Endothelial cell of umbilical vein (primary cell): ENCODE measurements at regions not wholly inside any gene's neighbourhood (a gene's known extent, or its start where the extent isn't known, plus 50 kb on each side); places are given as distances from the start of the nearest gene placed in this dataset.

Source experiments
- BruUV-seq: library from RNA; stranded (reverse); fragments of 400-500 nt; replicated peaks from 2 replicates; lab custom pipeline; 2021; lab: Mats Ljungman, UMichigan
- CTCF ChIA-PET: fragments of 300-600, 350-600 bp; sonication (Branson Sonifier 250); formaldehyde crosslinking; loops from one replicate; lab custom pipeline; 2021; ENCODE audit warnings: antibody characterized with exemption, inconsistent platforms; lab: Charles Lee
- POLR2A ChIA-PET: fragments of 300-600, 350-600 bp; sonication (Branson Sonifier 250); formaldehyde crosslinking; loops from one replicate; lab custom pipeline; 2021; ENCODE audit warnings: antibody characterized with exemption, inconsistent platforms; lab: Charles Lee
- DNase-seq: peaks from one replicate; pipeline ENCODE4 v3.0.0-alpha.2; 2011; ENCODE audit warnings: low read depth, low spot score
- FAIRE-seq: peaks from 2 replicates; lab custom pipeline; 2011; peaks lifted over from hg19 to GRCh38; lab: Jason Lieb, UNC
- H2AFZ ChIP-seq: 2 replicates; pipeline ENCODE4 v1.6.0; 2012; ENCODE audit warnings: low read depth, low read length, control low read depth, inconsistent platforms
- H3K27ac ChIP-seq: 2 replicates; pipeline ENCODE4 v1.5.1; 2011; ENCODE audit warnings: low read depth, mild to moderate bottlenecking, control low read depth, low read length, moderate library complexity; ENCODE audit not compliant: insufficient read depth
- H3K27me3 ChIP-seq, 2 experiments: 2 replicates each; pipeline versions ENCODE4 v1.6.0 to v1.6.1; 2011; ENCODE audit warnings: low read length in 2 of 2, mixed read lengths in 1 of 2; ENCODE audit not compliant: control insufficient read depth in 2 of 2, insufficient read depth in 2 of 2
- H3K36me3 ChIP-seq, 2 experiments: 2 replicates in 1 of 2; 3 replicates in 1 of 2; pipeline ENCODE4 v1.5.1; 2011; ENCODE audit warnings: low read length in 2 of 2, mild to moderate bottlenecking in 1 of 2, moderate library complexity in 1 of 2; ENCODE audit not compliant: control insufficient read depth in 2 of 2, insufficient read depth in 2 of 2; ENCODE audit errors: extremely low read depth in 1 of 2
- H3K4me1 ChIP-seq: 3 replicates; pipeline ENCODE4 v1.5.1; 2011; ENCODE audit warnings: mild to moderate bottlenecking, low read length; ENCODE audit not compliant: control insufficient read depth, insufficient read depth; ENCODE audit errors: extremely low read depth
- H3K4me2 ChIP-seq: 2 replicates; pipeline ENCODE4 v1.6.1; 2011; ENCODE audit warnings: low read length, control low read depth, mixed read lengths; ENCODE audit not compliant: insufficient read depth
- H3K4me3 ChIP-seq, 3 experiments: fragments of 200-600 bp in 1 of 3; sonication (generic), shearing (Covaris generic) in 1 of 3; replicated peaks in 1 of 3; 2 replicates each; pipeline ENCODE4 v1.5.1; 2011 to 2016; ENCODE audit warnings: control low read depth in 3 of 3, low read length in 3 of 3, mild to moderate bottlenecking in 2 of 3, inconsistent platforms in 1 of 3, low read depth in 1 of 3, moderate library complexity in 1 of 3; ENCODE audit not compliant: insufficient read depth in 1 of 3
- H3K79me2 ChIP-seq: 2 replicates; pipeline ENCODE4 v1.6.0; 2012; ENCODE audit warnings: low read length, inconsistent platforms; ENCODE audit not compliant: control insufficient read depth, insufficient read depth
- H3K9ac ChIP-seq: replicated peaks from 2 replicates; pipeline ENCODE3; 2011; ENCODE audit warnings: low read length, control low read depth; ENCODE audit not compliant: insufficient read depth; ENCODE audit errors: extremely low read depth
- H3K9me1 ChIP-seq: replicated peaks from 3 replicates; pipeline ENCODE4 v1.6.0; 2011; ENCODE audit warnings: mild to moderate bottlenecking, low read length; ENCODE audit not compliant: control insufficient read depth, insufficient read depth; ENCODE audit errors: extremely low read depth
- H3K9me3 ChIP-seq: replicated peaks from 2 replicates; pipeline ENCODE4 v1.5.1; 2012; ENCODE audit warnings: low read length, inconsistent platforms; ENCODE audit not compliant: control insufficient read depth, insufficient read depth
- H4K20me1 ChIP-seq: replicated peaks from 2 replicates; pipeline ENCODE3; 2011; ENCODE audit warnings: mild to moderate bottlenecking, low read length; ENCODE audit not compliant: control insufficient read depth, insufficient read depth; ENCODE audit errors: extremely low read depth
- EZH2 ChIP-seq: IDR thresholded peaks from 2 replicates; pipeline ENCODE4 v1.6.1; 2012; ENCODE audit warnings: borderline replicate concordance, low read depth, mild to moderate bottlenecking, moderate library complexity, low read length, inconsistent platforms; ENCODE audit not compliant: severe bottlenecking
- FOS ChIP-seq: IDR thresholded peaks from 2 replicates; pipeline ENCODE4 v1.6.1; 2011; ENCODE audit warnings: mild to moderate bottlenecking, low read length, moderate library complexity, borderline replicate concordance; ENCODE audit not compliant: insufficient read depth
- GATA2 ChIP-seq: IDR thresholded peaks from 2 replicates; pipeline ENCODE4 v1.7.0; 2011; ENCODE audit warnings: low read depth, mild to moderate bottlenecking, moderate library complexity, mixed read lengths, low read length; ENCODE audit not compliant: insufficient read length, insufficient read depth
- JUN ChIP-seq: IDR thresholded peaks from 2 replicates; pipeline ENCODE4 v1.6.1; 2011; ENCODE audit warnings: borderline replicate concordance, low read depth; ENCODE audit not compliant: insufficient read length, insufficient read depth
- MYC ChIP-seq: IDR thresholded peaks from one replicate; pipeline ENCODE4 v1.6.1; 2011; ENCODE audit warnings: mild to moderate bottlenecking, low read depth, low read length
- POLR2A ChIP-seq: IDR thresholded peaks from 2 replicates; pipeline ENCODE4 v1.6.1; 2012; ENCODE audit warnings: low read depth, mild to moderate bottlenecking, control low read depth, low read length
- POLR2AphosphoS5 ChIP-seq: IDR thresholded peaks from 2 replicates; pipeline ENCODE4 v1.6.1; 2012; ENCODE audit warnings: low read depth, mild to moderate bottlenecking, control low read depth, low read length, moderate library complexity; ENCODE audit not compliant: insufficient read depth
- dilution Hi-C: fragments of 300-500 bp; cut with MboI; formaldehyde crosslinking; loops from one replicate; pipeline ENCODE4 v1.15.0; 2019; ENCODE audit warnings: low sequenced_read_pairs; ENCODE audit not compliant: extremely low pct_ligation_motif_present
- intact Hi-C: fragments of 100-400 bp; cut with micrococcal nuclease; formaldehyde crosslinking; loops from one replicate; pipeline ENCODE4 v1.10.0; 2022
- TF ChIP-seq, protein P1 (sequence below), 2 donors: IDR thresholded peaks; 1 replicate in 1 of 2; 2 replicates in 1 of 2; pipeline ENCODE4 v1.5.1; 2011; ENCODE audit warnings: low read length in 2 of 2, mild to moderate bottlenecking in 2 of 2, moderate library complexity in 2 of 2, control low read depth in 1 of 2, inconsistent platforms in 1 of 2, low read depth in 1 of 2; ENCODE audit not compliant: insufficient read depth in 1 of 2; ENCODE audit errors: extremely low read depth in 1 of 2
- TF ChIP-seq, protein P2 (sequence below): IDR thresholded peaks from 2 replicates; pipeline ENCODE4 v1.6.1; 2011; ENCODE audit not compliant: insufficient read depth, insufficient read length

DNA sequence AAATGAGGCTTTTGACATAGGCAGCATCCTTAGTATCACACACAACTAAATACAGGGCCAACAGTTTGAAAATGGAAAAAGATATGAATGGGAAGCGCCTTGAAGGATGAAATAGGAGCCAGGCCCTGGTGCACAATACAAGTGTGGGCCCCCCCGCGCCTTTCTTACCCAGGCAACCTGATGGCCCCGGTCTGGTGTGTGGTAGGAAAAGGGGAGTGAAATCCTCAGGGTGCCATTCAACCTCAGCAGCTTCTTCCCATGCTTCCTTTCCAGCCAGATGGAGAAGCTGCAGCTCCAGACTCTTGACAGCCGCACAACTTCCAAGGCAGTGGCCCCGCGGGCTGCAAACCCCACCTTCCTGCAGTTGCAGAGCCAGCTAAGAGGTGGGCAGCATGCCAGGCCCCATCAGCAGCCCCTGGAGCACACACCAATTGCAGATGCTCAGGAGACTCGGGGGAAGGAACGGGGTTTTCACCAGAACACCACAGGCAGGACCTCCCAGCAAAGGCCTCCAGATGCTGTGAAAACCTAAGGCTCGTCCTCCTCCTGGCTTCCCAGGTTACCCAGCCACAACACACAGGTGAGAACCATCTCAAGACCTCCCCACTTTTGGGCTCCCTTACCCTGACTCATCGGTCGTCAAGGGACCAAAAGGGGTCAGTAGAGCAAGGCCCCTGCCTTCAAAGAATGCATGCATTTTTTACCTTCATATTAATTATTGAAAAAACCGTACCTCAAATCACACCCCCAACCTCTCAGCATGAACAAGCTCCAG is 101.6 kb downstream of the CPN2 start:
- no peak overlapping the region for H3K4me2 ChIP-seq
- H3K9me1 ChIP-seq, result no peaks in the 10 kb centered on the region
- BruUV-seq, result no TSS peak
- dilution Hi-C loops, result no loop called here
- TF ChIP-seq FOS (no peak), JUN (no peak), POLR2A (no peak), GATA2 (no peak), POLR2AphosphoS5 (no peak), EZH2 (no peak), MYC (no peak)
- TF ChIP-seq, protein P1, sequence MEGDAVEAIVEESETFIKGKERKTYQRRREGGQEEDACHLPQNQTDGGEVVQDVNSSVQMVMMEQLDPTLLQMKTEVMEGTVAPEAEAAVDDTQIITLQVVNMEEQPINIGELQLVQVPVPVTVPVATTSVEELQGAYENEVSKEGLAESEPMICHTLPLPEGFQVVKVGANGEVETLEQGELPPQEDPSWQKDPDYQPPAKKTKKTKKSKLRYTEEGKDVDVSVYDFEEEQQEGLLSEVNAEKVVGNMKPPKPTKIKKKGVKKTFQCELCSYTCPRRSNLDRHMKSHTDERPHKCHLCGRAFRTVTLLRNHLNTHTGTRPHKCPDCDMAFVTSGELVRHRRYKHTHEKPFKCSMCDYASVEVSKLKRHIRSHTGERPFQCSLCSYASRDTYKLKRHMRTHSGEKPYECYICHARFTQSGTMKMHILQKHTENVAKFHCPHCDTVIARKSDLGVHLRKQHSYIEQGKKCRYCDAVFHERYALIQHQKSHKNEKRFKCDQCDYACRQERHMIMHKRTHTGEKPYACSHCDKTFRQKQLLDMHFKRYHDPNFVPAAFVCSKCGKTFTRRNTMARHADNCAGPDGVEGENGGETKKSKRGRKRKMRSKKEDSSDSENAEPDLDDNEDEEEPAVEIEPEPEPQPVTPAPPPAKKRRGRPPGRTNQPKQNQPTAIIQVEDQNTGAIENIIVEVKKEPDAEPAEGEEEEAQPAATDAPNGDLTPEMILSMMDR (IDR thresholded peaks at IDR 0.05; ENCODE audit: extremely low read depth in 1 of 2, insufficient read depth in 1 of 2, low read depth in 1 of 2, low read length in 2 of 2), result no peak
- TF ChIP-seq, protein P2, sequence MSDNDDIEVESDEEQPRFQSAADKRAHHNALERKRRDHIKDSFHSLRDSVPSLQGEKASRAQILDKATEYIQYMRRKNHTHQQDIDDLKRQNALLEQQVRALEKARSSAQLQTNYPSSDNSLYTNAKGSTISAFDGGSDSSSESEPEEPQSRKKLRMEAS, result no peak
- intact Hi-C loops, result no loop called here
- no peaks in the 10 kb centered on the region for H4K20me1 ChIP-seq
- no peak overlapping the region for H3K27ac ChIP-seq
- no peak for FAIRE-seq
- ChIA-PET CTCF (interaction anchor here (3.3 kb wide), 1 partner anchor 22 kb away, joined by 9 read pairs; no protein-coding TSS in a partner anchor), POLR2A (no interaction called here)
- H3K79me2 ChIP-seq, result no peaks in the 10 kb centered on the region
- DNase-seq, result no peak
- H3K4me1 ChIP-seq, result peaks cover 1% of the 10 kb centered on the region
- no peak overlapping the region for H3K4me3 ChIP-seq
- H3K36me3 ChIP-seq, result no peaks in the 10 kb centered on the region
- H3K27me3 ChIP-seq, result no peaks in the 10 kb centered on the region
- no peak overlapping the region for H2AFZ ChIP-seq
- H3K9ac ChIP-seq, result no peak overlapping the region
- no peaks in the 10 kb centered on the region for H3K9me3 ChIP-seq
